ENCODE measurements at regions not wholly inside any gene's neighbourhood (a gene's known extent, or its start where the extent isn't known, plus 50 kb on each side); places are given as distances from the start of the nearest gene placed in this dataset.

DNA sequence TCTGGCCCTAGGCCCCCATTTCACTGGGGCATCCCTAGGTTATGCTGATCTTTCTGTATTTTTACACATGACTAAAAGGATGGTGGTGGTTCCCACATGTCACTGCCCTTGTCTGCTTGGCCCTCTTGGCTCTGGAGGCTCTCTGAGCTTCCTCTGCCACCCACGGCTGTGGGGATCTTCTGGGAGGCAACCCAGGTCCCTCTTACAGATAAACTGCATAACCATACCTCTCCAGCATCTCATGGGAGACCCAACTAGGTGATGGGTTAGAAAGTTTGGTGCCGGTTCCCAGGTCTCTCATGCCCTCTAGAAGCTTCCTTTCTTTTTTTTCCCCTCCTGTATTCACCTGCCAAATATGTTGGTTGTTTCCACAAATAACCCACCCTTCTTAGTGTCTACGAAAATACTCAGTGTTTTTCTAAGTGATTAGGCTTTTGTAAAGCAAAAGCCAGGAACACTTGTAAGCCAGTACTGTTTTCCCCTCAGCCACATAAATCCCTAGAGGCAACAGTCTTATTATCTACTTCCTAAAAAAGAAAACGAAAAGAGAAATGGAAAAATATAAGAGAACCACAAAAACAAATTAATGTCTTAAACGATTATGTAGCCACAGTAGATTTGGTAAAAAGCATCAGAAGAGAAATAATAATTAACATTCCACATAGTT, 71.7 kb upstream of the SMLR1 start:
- no peaks in the 10 kb centered on the region for H3K27me3 ChIP-seq (ENCODE audit: insufficient read depth, poor library complexity, severe bottlenecking)
- TF ChIP-seq, protein P1, sequence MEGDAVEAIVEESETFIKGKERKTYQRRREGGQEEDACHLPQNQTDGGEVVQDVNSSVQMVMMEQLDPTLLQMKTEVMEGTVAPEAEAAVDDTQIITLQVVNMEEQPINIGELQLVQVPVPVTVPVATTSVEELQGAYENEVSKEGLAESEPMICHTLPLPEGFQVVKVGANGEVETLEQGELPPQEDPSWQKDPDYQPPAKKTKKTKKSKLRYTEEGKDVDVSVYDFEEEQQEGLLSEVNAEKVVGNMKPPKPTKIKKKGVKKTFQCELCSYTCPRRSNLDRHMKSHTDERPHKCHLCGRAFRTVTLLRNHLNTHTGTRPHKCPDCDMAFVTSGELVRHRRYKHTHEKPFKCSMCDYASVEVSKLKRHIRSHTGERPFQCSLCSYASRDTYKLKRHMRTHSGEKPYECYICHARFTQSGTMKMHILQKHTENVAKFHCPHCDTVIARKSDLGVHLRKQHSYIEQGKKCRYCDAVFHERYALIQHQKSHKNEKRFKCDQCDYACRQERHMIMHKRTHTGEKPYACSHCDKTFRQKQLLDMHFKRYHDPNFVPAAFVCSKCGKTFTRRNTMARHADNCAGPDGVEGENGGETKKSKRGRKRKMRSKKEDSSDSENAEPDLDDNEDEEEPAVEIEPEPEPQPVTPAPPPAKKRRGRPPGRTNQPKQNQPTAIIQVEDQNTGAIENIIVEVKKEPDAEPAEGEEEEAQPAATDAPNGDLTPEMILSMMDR (IDR thresholded peaks at IDR 0.05; ENCODE audit: poor library complexity, severe bottlenecking): no peak
- H3K4me1 ChIP-seq (ENCODE audit: insufficient read depth, poor library complexity, severe bottlenecking): no peaks in the 10 kb centered on the region
- no peak overlapping the region for H3K27ac ChIP-seq (ENCODE audit: poor library complexity, severe bottlenecking)
- ATAC-seq (ENCODE audit: low read depth) (no peak), DNase-seq (ENCODE audit: low spot score) (no peak)
- no peaks in the 10 kb centered on the region for H3K9me3 ChIP-seq (ENCODE audit: severe bottlenecking)
- no peak overlapping the region for H3K4me3 ChIP-seq (ENCODE audit: severe bottlenecking)
- no peaks in the 10 kb centered on the region for H3K36me3 ChIP-seq (ENCODE audit: low read depth)

DNA sequence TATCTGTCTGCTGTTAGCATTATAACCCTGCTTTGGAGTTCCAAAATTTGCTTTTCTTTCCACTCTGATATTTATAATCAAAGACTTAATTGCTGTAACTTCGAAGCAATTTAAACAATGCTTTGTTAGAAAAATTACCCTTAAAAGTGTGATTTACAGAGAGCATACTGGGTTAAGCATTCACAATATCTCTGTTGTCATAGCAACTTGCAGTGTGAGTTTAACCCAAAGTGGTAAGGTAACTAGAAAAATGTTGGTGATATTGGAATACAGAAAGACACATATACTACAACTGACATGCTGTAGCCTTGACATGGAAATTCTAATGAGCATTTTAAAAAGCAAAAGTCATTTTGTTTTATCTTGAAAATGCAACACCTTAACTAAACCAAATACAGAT, 70.4 kb upstream of the SMLR1 start:
- Histone ChIP-seq H3K4me3 (ENCODE audit: severe bottlenecking) (no peak overlapping the region), H3K9me3 (ENCODE audit: severe bottlenecking) (no peaks in the 10 kb centered on the region), H3K4me1 (ENCODE audit: insufficient read depth, poor library complexity, severe bottlenecking) (no peaks in the 10 kb centered on the region), H3K27ac (ENCODE audit: poor library complexity, severe bottlenecking) (no peak overlapping the region), H3K36me3 (ENCODE audit: low read depth) (no peaks in the 10 kb centered on the region), H3K27me3 (ENCODE audit: insufficient read depth, poor library complexity, severe bottlenecking) (no peaks in the 10 kb centered on the region)
- DNase-seq (ENCODE audit: low spot score) (no peak), ATAC-seq (ENCODE audit: low read depth) (no peak)
- TF ChIP-seq, protein P1 (IDR thresholded peaks at IDR 0.05; ENCODE audit: poor library complexity, severe bottlenecking): no peak

DNA sequence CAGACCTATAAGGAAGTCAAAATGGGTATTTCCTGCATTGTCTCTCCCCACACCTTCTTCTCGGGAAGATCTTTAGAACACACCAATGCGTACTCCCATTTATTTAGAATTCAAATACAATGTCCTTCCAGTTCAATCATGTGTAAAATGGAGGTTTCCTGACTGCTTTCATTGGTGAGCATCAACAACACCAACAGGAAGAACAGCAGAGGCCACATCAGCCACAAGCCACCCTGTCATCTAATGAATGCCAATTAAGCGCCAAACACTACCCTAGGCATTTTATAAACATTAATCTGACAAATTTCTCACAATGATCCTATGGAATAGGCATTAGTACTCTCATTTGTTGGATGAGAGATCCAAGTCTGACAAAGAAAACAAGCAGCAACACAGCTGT, 68.4 kb upstream of the SMLR1 start:
- Histone ChIP-seq H3K27me3 (ENCODE audit: insufficient read depth, poor library complexity, severe bottlenecking) (no peaks in the 10 kb centered on the region), H3K4me1 (ENCODE audit: insufficient read depth, poor library complexity, severe bottlenecking) (no peaks in the 10 kb centered on the region), H3K9me3 (ENCODE audit: severe bottlenecking) (no peaks in the 10 kb centered on the region), H3K27ac (ENCODE audit: poor library complexity, severe bottlenecking) (no peak overlapping the region), H3K4me3 (ENCODE audit: severe bottlenecking) (no peak overlapping the region), H3K36me3 (ENCODE audit: low read depth) (no peaks in the 10 kb centered on the region)
- DNase-seq (ENCODE audit: low spot score) (no peak), ATAC-seq (ENCODE audit: low read depth) (no peak)
- TF ChIP-seq, protein P1 (IDR thresholded peaks at IDR 0.05; ENCODE audit: poor library complexity, severe bottlenecking): no peak

DNA sequence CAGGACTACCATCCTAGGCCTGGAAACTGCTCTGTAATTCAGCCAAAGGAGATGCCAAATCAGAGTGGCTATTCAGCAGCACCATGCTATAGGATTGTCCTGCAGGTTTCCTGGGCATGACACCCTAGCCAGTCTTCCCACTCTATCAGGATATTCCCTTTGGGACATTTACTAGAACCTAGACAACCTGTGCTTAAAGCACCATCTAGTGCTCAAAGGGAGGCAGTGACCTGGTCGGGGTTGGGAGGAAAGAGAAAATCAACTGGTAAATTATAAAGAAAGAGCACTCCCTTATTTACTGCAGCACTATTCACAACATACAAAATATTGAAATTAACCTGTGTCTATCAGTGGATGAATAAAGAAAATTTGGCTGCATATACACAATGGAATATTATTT, 67.2 kb upstream of the SMLR1 start:
- TF ChIP-seq, protein P1 (IDR thresholded peaks at IDR 0.05; ENCODE audit: poor library complexity, severe bottlenecking): peak; percentile 75
- H3K4me3 ChIP-seq (ENCODE audit: severe bottlenecking): no peak overlapping the region
- no peak for DNase-seq (ENCODE audit: low spot score)
- no peaks in the 10 kb centered on the region for H3K27me3 ChIP-seq (ENCODE audit: insufficient read depth, poor library complexity, severe bottlenecking)
- ATAC-seq (ENCODE audit: low read depth): peak; percentile 80
- no peaks in the 10 kb centered on the region for H3K4me1 ChIP-seq (ENCODE audit: insufficient read depth, poor library complexity, severe bottlenecking)
- H3K36me3 ChIP-seq (ENCODE audit: low read depth): no peaks in the 10 kb centered on the region
- no peak overlapping the region for H3K27ac ChIP-seq (ENCODE audit: poor library complexity, severe bottlenecking)
- H3K9me3 ChIP-seq (ENCODE audit: severe bottlenecking): no peaks in the 10 kb centered on the region

DNA sequence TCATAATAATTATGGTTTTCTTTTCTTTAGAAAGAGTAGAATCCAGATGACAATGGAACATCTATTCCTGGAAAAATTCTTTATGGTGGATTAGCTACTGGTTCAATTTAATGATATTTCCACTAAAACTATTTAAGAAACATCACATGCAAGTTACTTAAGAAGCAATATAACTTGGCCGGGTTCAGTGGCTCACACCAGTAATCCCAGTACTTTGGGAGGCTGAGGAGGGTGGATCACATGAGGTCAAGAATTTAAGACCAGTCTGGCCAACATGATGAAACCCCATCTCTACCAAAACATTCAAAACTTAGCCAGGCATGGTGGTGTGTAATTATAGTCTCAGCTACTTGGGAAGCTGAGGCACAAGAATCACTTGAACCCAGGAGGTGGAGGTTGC, 65.9 kb upstream of the SMLR1 start:
- no peak for DNase-seq (ENCODE audit: low spot score)
- Histone ChIP-seq H3K27me3 (ENCODE audit: insufficient read depth, poor library complexity, severe bottlenecking) (no peaks in the 10 kb centered on the region), H3K27ac (ENCODE audit: poor library complexity, severe bottlenecking) (no peak overlapping the region), H3K4me1 (ENCODE audit: insufficient read depth, poor library complexity, severe bottlenecking) (no peaks in the 10 kb centered on the region), H3K9me3 (ENCODE audit: severe bottlenecking) (no peaks in the 10 kb centered on the region), H3K36me3 (ENCODE audit: low read depth) (no peaks in the 10 kb centered on the region), H3K4me3 (ENCODE audit: severe bottlenecking) (no peak overlapping the region)
- ATAC-seq (ENCODE audit: low read depth): no peak
- TF ChIP-seq, protein P1 (IDR thresholded peaks at IDR 0.05; ENCODE audit: poor library complexity, severe bottlenecking): no peak
